ENCODE measurements at regions not wholly inside any gene's neighbourhood (a gene's known extent, or its start where the extent isn't known, plus 50 kb on each side); places are given as distances from the start of the nearest gene placed in this dataset.
"Not testable (repeated sequence)": the region's sequence is repeated elsewhere in the genome, so short reads cannot be mapped to it uniquely, and the experiment has no call there.

DNA sequence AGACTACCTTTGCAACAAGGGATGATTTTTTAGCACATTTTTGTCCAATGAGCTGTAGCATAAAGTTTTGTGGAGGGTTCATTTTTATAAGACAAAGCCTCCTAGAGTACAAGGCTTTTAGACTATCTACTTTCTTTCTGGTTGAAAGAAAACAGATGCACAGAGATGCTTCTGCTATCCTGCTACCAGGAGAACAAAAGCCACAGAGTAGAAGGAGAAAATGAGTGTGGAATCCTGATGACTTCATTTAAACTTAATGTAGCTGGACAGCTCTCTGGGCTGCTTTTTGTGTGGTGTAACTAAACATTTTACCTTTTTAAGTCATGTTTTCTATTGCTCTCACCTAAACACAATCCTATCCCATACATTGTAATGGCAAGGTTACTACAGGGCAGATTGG is 1009.4 kb downstream of the TLE1 start:
- Mint-ChIP-seq H3K9me3 (no peaks in the 10 kb centered on the region), H3K27me3 (ENCODE audit: low read depth) (no peaks in the 10 kb centered on the region), H3K4me3 (no peak overlapping the region), H3K36me3 (ENCODE audit: low read depth) (no peaks in the 10 kb centered on the region), H3K4me1 (peaks cover 7% of the 10 kb centered on the region), H3K27ac (no peak overlapping the region)
- TF ChIP-seq CTCF (IDR thresholded peaks at IDR 0.05; ENCODE audit: unreplicated experiment in 3 of 3): no peak

DNA sequence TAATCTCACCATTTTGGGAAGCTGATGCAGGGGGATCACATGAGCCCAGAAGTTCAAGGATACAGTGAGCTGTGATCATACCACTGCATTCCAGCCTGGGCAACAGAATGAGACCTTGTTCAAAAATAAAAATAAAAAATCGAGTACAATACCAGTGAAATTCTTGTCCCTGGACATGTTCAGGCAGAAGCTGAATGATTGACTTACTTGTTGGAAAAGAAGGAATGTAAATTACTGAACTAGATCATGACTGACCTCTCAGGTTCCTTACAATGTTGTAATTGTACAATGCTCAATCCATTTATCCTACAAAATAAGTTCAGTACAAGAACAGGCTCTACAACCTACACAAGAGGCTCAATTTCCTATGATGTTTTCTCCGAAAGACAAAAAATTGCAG is 1010.4 kb downstream of the TLE1 start:
- Mint-ChIP-seq H3K36me3 (ENCODE audit: low read depth) (no peaks in the 10 kb centered on the region), H3K9me3 (no peaks in the 10 kb centered on the region), H3K4me1 (peaks cover 9% of the 10 kb centered on the region), H3K4me3 (no peak overlapping the region), H3K27ac (no peak overlapping the region), H3K27me3 (ENCODE audit: low read depth) (no peaks in the 10 kb centered on the region)
- TF ChIP-seq CTCF (IDR thresholded peaks at IDR 0.05; ENCODE audit: unreplicated experiment in 3 of 3): no peak

DNA sequence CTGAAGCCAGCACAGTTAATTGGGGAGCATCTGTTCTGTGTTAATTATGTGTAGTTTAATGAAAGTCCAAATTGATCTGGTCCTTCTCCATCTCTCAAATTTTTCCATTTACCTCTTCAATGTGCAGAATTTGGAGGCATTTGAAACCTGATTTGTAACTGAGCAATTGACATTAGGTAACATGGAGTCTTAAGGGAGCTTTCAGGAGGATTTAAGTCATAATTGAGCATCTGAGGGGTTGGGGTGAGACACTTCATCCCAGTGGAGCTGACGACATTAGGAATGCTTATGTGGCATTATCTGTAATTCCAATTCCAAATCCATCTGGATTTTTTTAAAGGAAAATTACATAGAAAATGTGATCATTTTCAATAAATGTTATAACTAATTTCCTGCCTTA is 1015.9 kb downstream of the TLE1 start:
- TF ChIP-seq CTCF (IDR thresholded peaks at IDR 0.05; ENCODE audit: unreplicated experiment in 3 of 3): no peak
- Mint-ChIP-seq H3K36me3 (ENCODE audit: low read depth) (no peaks in the 10 kb centered on the region), H3K4me3 (no peak overlapping the region), H3K4me1 (peaks cover 9% of the 10 kb centered on the region), H3K27ac (no peak overlapping the region), H3K27me3 (ENCODE audit: low read depth) (no peaks in the 10 kb centered on the region), H3K9me3 (peaks cover 10% of the 10 kb centered on the region)

DNA sequence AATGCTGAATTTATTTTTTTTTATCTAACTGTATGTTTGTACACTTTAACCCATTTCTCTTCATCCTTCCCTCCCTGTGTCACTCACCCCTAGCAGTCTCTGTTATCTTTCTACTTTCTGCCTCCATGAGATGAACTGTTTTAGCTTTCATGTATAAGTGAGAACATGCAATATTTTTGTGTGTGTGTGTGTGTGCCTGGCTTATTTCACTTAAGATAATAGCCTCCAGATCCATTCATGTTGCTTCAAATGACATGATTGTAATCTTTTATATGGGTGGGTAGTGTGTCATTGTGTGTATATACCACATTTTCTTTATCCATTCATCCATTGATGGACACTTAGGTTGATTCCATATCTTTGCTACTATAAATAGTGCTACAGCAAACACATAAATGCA is 1023.9 kb downstream of the TLE1 start:
- no peak for TF ChIP-seq CTCF (IDR thresholded peaks at IDR 0.05; ENCODE audit: unreplicated experiment in 3 of 3)

DNA sequence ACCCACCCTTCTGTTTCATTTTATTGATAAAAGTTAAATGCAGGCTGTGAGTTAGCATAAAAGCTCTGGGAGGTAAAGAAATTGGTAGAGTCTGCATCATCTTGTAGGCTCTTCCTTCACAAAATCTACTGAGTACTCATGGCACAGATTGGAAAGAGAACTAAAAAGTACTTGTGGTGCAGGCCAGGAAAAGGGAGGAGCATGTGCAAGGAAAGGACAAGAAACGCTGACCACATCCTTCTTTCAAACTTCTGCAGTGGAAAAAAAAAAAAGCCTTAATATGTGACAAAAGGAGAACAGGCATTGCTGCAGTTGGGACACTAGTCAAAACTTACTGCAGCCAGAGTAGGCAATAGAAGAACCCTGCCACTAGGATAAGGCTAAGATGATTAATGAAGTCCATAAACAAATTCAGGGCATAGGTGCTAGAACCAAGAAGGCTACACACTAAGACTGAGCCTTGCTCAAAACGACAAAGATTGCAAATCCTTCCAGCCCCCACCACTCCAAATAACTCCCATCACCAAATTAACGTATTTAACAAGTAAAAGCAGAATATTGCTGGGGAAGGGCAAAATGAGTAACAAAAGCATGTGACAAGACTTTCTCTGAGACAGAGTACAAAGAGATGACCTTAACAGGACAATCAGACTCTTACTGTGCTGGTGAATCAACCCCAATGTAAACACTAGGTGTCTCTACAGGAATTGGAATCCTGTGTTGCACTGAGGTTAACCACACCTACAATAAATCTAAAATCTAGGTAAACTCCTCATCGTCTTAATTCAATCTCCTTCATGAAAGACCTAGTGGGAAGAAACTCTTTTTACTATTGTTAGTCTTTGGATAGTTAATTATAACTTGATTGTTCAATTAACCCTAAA is 1024.8 kb downstream of the TLE1 start:
- no peaks in the 10 kb centered on the region for H3K4me1 Mint-ChIP-seq
- TF ChIP-seq CTCF (IDR thresholded peaks at IDR 0.05; ENCODE audit: unreplicated experiment in 3 of 3): no peak
- no peak overlapping the region for H3K4me3 Mint-ChIP-seq
- peaks cover 17% of the 10 kb centered on the region for H3K36me3 Mint-ChIP-seq (ENCODE audit: low read depth)
- H3K9me3 Mint-ChIP-seq: peaks cover 39% of the 10 kb centered on the region
- no peak overlapping the region for H3K27ac Mint-ChIP-seq
- H3K27me3 Mint-ChIP-seq (ENCODE audit: low read depth): no peaks in the 10 kb centered on the region

More for the DNA sequence above, 1023.9 kb downstream of the TLE1 start:
- H3K9me3 Mint-ChIP-seq: peaks cover 38% of the 10 kb centered on the region
- peaks cover 17% of the 10 kb centered on the region for H3K36me3 Mint-ChIP-seq (ENCODE audit: low read depth)
- H3K4me3 Mint-ChIP-seq: no peak overlapping the region
- no peak overlapping the region for H3K27ac Mint-ChIP-seq
- H3K4me1 Mint-ChIP-seq: no peaks in the 10 kb centered on the region
- H3K27me3 Mint-ChIP-seq (ENCODE audit: low read depth): no peaks in the 10 kb centered on the region

- Mint-ChIP-seq H3K9me3 (peaks cover 36% of the 10 kb centered on the region), H3K36me3 (ENCODE audit: low read depth) (peaks cover 17% of the 10 kb centered on the region)
- not testable (repeated sequence) for H3K27me3 Mint-ChIP-seq (ENCODE audit: low read depth); H3K27ac Mint-ChIP-seq; H3K4me1 Mint-ChIP-seq; H3K4me3 Mint-ChIP-seq
These were observed 1029.6 kb downstream of the TLE1 start for GRCh38 chr9:80659751-80660150.
